H1 (cell line): ENCODE measurements at regions not wholly inside any gene's neighbourhood (a gene's known extent, or its start where the extent isn't known, plus 50 kb on each side); places are given as distances from the start of the nearest gene placed in this dataset.
A peak's percentile ranks its signal among the peaks of the same experiment; 100 is the strongest.

ENCODE experiments used
- CTCF ChIA-PET: fragments of 300-600 bp; sonication (Branson Sonifier 250); formaldehyde crosslinking; loops from one replicate; lab custom pipeline; 2021; ENCODE audit not compliant: partially characterized antibody; lab: Charles Lee
- POLR2A ChIA-PET: fragments of 300-600 bp; sonication (Branson Sonifier 250); formaldehyde crosslinking; loops from one replicate; lab custom pipeline; 2021; ENCODE audit warnings: inconsistent platforms; ENCODE audit not compliant: partially characterized antibody; lab: Charles Lee
- DNase-seq, 2 experiments: peaks; one replicate each; pipeline versions ENCODE4 v3.0.0 to v3.0.0-alpha.2; 2010 to 2022; ENCODE audit warnings: low spot score in 2 of 2, low read depth in 1 of 2, mixed read lengths in 1 of 2
- FAIRE-seq: peaks from 2 replicates; lab custom pipeline; 2011; peaks lifted over from hg19 to GRCh38; lab: Jason Lieb, UNC
- H2AFZ ChIP-seq: 2 replicates; pipeline ENCODE4 v1.8.1; 2012; ENCODE audit warnings: low read length, inconsistent platforms
- H2AK5ac ChIP-seq: 2 replicates; pipeline ENCODE4 v1.6.1; 2013; ENCODE audit warnings: low read depth, low read length
- H2BK120ac ChIP-seq: replicated peaks from 2 replicates; pipeline ENCODE3; 2013; ENCODE audit warnings: low read depth, low read length, inconsistent platforms
- H2BK12ac ChIP-seq: 2 replicates; pipeline ENCODE4 v1.6.1; 2013; ENCODE audit warnings: low read depth, low read length
- H2BK15ac ChIP-seq: 2 replicates; pipeline ENCODE4 v1.6.1; 2013; ENCODE audit warnings: low read length
- H2BK20ac ChIP-seq: 2 replicates; pipeline ENCODE4 v1.6.1; 2013; ENCODE audit warnings: low read length
- H2BK5ac ChIP-seq: 2 replicates; pipeline ENCODE4 v1.6.1; 2013; ENCODE audit warnings: low read depth, low read length
- H3K14ac ChIP-seq: 2 replicates; pipeline ENCODE4 v1.6.1; 2013; ENCODE audit warnings: inconsistent platforms; ENCODE audit not compliant: insufficient read length
- H3K18ac ChIP-seq: 2 replicates; pipeline ENCODE4 v1.6.1; 2013; ENCODE audit warnings: low read length; ENCODE audit errors: extremely low read depth
- H3K23ac ChIP-seq: 2 replicates; pipeline ENCODE4 v1.6.1; 2013; ENCODE audit warnings: inconsistent platforms; ENCODE audit not compliant: insufficient read length
- H3K23me2 ChIP-seq: 2 replicates; pipeline ENCODE4 v1.6.1; 2013; ENCODE audit warnings: low read depth, low read length
- H3K27ac ChIP-seq: 2 replicates; pipeline ENCODE4 v1.6.1; 2011; ENCODE audit warnings: low read depth, low read length, inconsistent platforms
- H3K27me3 ChIP-seq, 4 experiments: replicated peaks in 1 of 4; 1 replicate in 1 of 4; 2 replicates in 3 of 4; pipeline versions ENCODE4 v1.6.1 to v1.8.1; 2011 to 2013; ENCODE audit warnings: low read length in 3 of 4, mild to moderate bottlenecking in 3 of 4, inconsistent platforms in 2 of 4, mixed read lengths in 2 of 4, moderate library complexity in 1 of 4; ENCODE audit not compliant: control insufficient read depth in 3 of 4, insufficient read depth in 3 of 4; ENCODE audit errors: extremely low read depth in 1 of 4
- H3K36me3 ChIP-seq, 4 experiments: 2 replicates each; pipeline versions ENCODE4 v1.6.1 to v1.8.1; 2011 to 2013; ENCODE audit warnings: mild to moderate bottlenecking in 4 of 4, low read length in 3 of 4, moderate library complexity in 2 of 4, control low read depth in 1 of 4, inconsistent platforms in 1 of 4; ENCODE audit not compliant: insufficient read depth in 4 of 4, control insufficient read depth in 2 of 4
- H3K4ac ChIP-seq: replicated peaks from 2 replicates; pipeline ENCODE3; 2013; ENCODE audit warnings: low read length, low read depth, mixed read lengths, inconsistent platforms; ENCODE audit not compliant: insufficient read length
- H3K4me1 ChIP-seq, 4 experiments: replicated peaks in 1 of 4; 1 replicate in 1 of 4; 2 replicates in 3 of 4; pipeline versions ENCODE4 v1.6.1 to v1.8.1; 2011 to 2013; ENCODE audit warnings: low read length in 3 of 4, inconsistent platforms in 2 of 4, mixed read lengths in 1 of 4; ENCODE audit not compliant: insufficient read depth in 4 of 4, control insufficient read depth in 3 of 4
- H3K4me2 ChIP-seq, 2 experiments: 2 replicates each; pipeline versions ENCODE4 v1.6.1 to v1.8.1; 2011 to 2013; ENCODE audit warnings: low read depth in 2 of 2, low read length in 2 of 2, control low read depth in 1 of 2, inconsistent platforms in 1 of 2, mild to moderate bottlenecking in 1 of 2; ENCODE audit not compliant: insufficient read depth in 1 of 2
- H3K4me3 ChIP-seq, 4 experiments: fragments of 200-600, 300-600 bp in 1 of 4; sonication (generic), shearing (Covaris generic), sonication (Bioruptor Twin) in 1 of 4; 2 replicates each; pipeline versions ENCODE4 v1.5.1 to v1.8.1; 2011 to 2016; ENCODE audit warnings: low read length in 4 of 4, low read depth in 3 of 4, control low read depth in 2 of 4, inconsistent platforms in 2 of 4, mild to moderate bottlenecking in 2 of 4, mixed read lengths in 1 of 4, moderate library complexity in 1 of 4; ENCODE audit not compliant: insufficient read depth in 2 of 4; ENCODE audit errors: extremely low read depth in 1 of 4
- H3K56ac ChIP-seq: replicated peaks from 2 replicates; pipeline ENCODE3; 2013; ENCODE audit warnings: low read depth, mild to moderate bottlenecking, mixed read lengths, low read length, inconsistent platforms; ENCODE audit not compliant: insufficient read length
- H3K79me1 ChIP-seq: 2 replicates; pipeline ENCODE4 v1.6.1; 2013; ENCODE audit warnings: low read depth, low read length, control low read depth
- H3K79me2 ChIP-seq, 2 experiments: 2 replicates each; pipeline versions ENCODE4 v1.6.1 to v1.8.1; 2012 to 2013; ENCODE audit warnings: low read length in 2 of 2, mild to moderate bottlenecking in 2 of 2, inconsistent platforms in 1 of 2; ENCODE audit not compliant: insufficient read depth in 2 of 2, control insufficient read depth in 1 of 2
- H3K9ac ChIP-seq, 4 experiments: replicated peaks in 1 of 4; 1 replicate in 1 of 4; 2 replicates in 3 of 4; pipeline versions ENCODE4 v1.6.1 to v1.8.1; 2011 to 2013; ENCODE audit warnings: low read depth in 3 of 4, low read length in 3 of 4, control low read depth in 2 of 4, mild to moderate bottlenecking in 2 of 4, moderate library complexity in 2 of 4, inconsistent platforms in 1 of 4; ENCODE audit errors: extremely low read depth in 1 of 4
- H3K9me3 ChIP-seq, 2 experiments: 2 replicates each; pipeline versions ENCODE4 v1.6.1 to v1.8.1; 2012 to 2013; ENCODE audit warnings: mild to moderate bottlenecking in 2 of 2, moderate library complexity in 2 of 2, control low read depth in 1 of 2, inconsistent platforms in 1 of 2, low read depth in 1 of 2, low read length in 1 of 2, mixed read lengths in 1 of 2; ENCODE audit not compliant: insufficient read depth in 2 of 2
- H4K20me1 ChIP-seq, 2 experiments: replicated peaks in 1 of 2; 2 replicates each; pipeline versions ENCODE3 to v1.8.1; 2011 to 2013; ENCODE audit warnings: inconsistent platforms in 2 of 2, low read length in 2 of 2, mild to moderate bottlenecking in 1 of 2; ENCODE audit not compliant: insufficient read depth in 2 of 2, control insufficient read depth in 1 of 2
- H4K5ac ChIP-seq: 2 replicates; pipeline ENCODE4 v1.6.1; 2013; ENCODE audit warnings: low read length, low read depth, mixed read lengths, inconsistent platforms; ENCODE audit not compliant: insufficient read length
- H4K8ac ChIP-seq: 2 replicates; pipeline ENCODE4 v1.8.0; 2013; ENCODE audit warnings: mild to moderate bottlenecking, moderate library complexity, low read length, inconsistent platforms; ENCODE audit not compliant: insufficient read depth; ENCODE audit errors: extremely low read depth
- H4K91ac ChIP-seq: replicated peaks from 2 replicates; pipeline ENCODE3; 2013; ENCODE audit warnings: low read length, mixed read lengths, inconsistent platforms; ENCODE audit not compliant: insufficient read length
- CTCF ChIP-seq, 3 experiments: IDR thresholded peaks; 1 replicate in 2 of 3; 2 replicates in 1 of 3; pipeline versions ENCODE4 v1.5.1 to v1.6.1; 2011; ENCODE audit warnings: low read length in 3 of 3, mild to moderate bottlenecking in 3 of 3, inconsistent platforms in 2 of 3, low read depth in 1 of 3, moderate library complexity in 1 of 3; ENCODE audit not compliant: insufficient read depth in 1 of 3; ENCODE audit errors: control extremely low read depth in 1 of 3
- RAD21 ChIP-seq, 2 experiments: IDR thresholded peaks in 1 of 2; conservative IDR thresholded peaks in 1 of 2; 2 replicates each; pipeline ENCODE4 v1.6.1; 2011; ENCODE audit warnings: low read depth in 2 of 2, low read length in 2 of 2, improper control_type of control experiment in 1 of 2, inconsistent platforms in 1 of 2, mild to moderate bottlenecking in 1 of 2, moderate library complexity in 1 of 2
- SUZ12 ChIP-seq: fragments of 200-600 bp; sonication (generic); IDR thresholded peaks from 2 replicates; pipeline ENCODE4 v1.6.1; 2012; ENCODE audit warnings: mild to moderate bottlenecking, inconsistent platforms, low read length, moderate library complexity, mixed read lengths
- WGBS, 2 experiments: shearing (Covaris generic) in 1 of 2; methylation state at CpG; one replicate each; pipeline versions ENCODE4 v1.1.6 to v1.1.7; 2013 to 2015; ENCODE audit warnings: low lambda C conversion rate in 2 of 2, mixed read lengths in 2 of 2, inconsistent platforms in 1 of 2, low coverage in 1 of 2, missing lambda C conversion rate in 1 of 2; ENCODE audit not compliant: insufficient replicate concordance in 2 of 2, insufficient coverage in 1 of 2, insufficient read length in 1 of 2; ENCODE audit errors: extremely low coverage in 1 of 2, missing lambda C conversion rate in 1 of 2; 5-methylcytosine and 5-hydroxymethylcytosine counted together

GRCh38 chr11:119572481-119573424, 149.8 kb upstream of the THY1 start:
- Histone ChIP-seq H2BK120ac (no peak overlapping the region), H4K8ac (no peak overlapping the region), H3K4me3 (no peak overlapping the region), H2AK5ac (no peak overlapping the region)
- TF ChIP-seq SUZ12 (no peak), RAD21 (IDR thresholded peaks at IDR 0.05 in 1 of 2, conservative IDR thresholded peaks at IDR 0.05 in 1 of 2; ENCODE audit: low read depth in 2 of 2, low read length in 2 of 2) (peak; percentile 30 to 43; a peak in 3 of 4 replicates), CTCF (IDR thresholded peaks at IDR 0.05; ENCODE audit: control extremely low read depth in 1 of 3, insufficient read depth in 1 of 3, low read depth in 1 of 3, low read length in 3 of 3) (peak; percentile 40 to 64 (median 48))
- TF ChIP-seq, all 59 proteins: peak for 2
- Histone ChIP-seq H2BK5ac (no peak overlapping the region), H3K79me2 (no peaks in the 10 kb centered on the region), H4K91ac (no peak overlapping the region), H3K27me3 (no peaks in the 10 kb centered on the region; a peak in 2 of 7 replicates), H3K27ac (no peak overlapping the region), H3K23me2 (0 out of 2 replicates have a peak, but pooled peaks cover 1% of the 10 kb centered on the region), H3K4me1 (peaks cover 0 to 8% (median 0%) of the 10 kb centered on the region in 4 experiments; a peak in 4 of 7 replicates), H3K14ac (no peak overlapping the region), H3K56ac (no peak overlapping the region), H4K20me1 (no peaks in the 10 kb centered on the region), H2BK15ac (no peak overlapping the region), H3K23ac (no peak overlapping the region), H3K4me2 (no peak overlapping the region), H3K9me3 (no peaks in the 10 kb centered on the region), H3K4ac (no peak overlapping the region), H3K18ac (no peak overlapping the region), H3K79me1 (no peaks in the 10 kb centered on the region), H2AFZ (no peak overlapping the region), H2BK20ac (no peak overlapping the region), H4K5ac (no peak overlapping the region), H2BK12ac (no peak overlapping the region), H3K36me3 (no peaks in the 10 kb centered on the region), H3K9ac (no peak overlapping the region)
- WGBS, 2 experiments: 86% methylated on average over 13 of the region's 13 CpGs; no CpG with 5 or more reads in 1 of the 2 experiments
- DNase-seq (no peak), FAIRE-seq (no peak)
- ChIA-PET CTCF (interaction anchor here (0.5 to 6.7 kb wide), 29 partner anchors 9 to 510 kb away, joined by 3 to 59 read pairs (median 4); no protein-coding TSS in a partner anchor), POLR2A (interaction anchor here (0.8 to 5.6 kb wide), 4 partner anchors 9 to 15 kb away, joined by 3 to 23 read pairs (median 4); no protein-coding TSS in a partner anchor)
